K562 (cell line): ENCODE measurements at regions not wholly inside any gene's neighbourhood (a gene's known extent, or its start where the extent isn't known, plus 50 kb on each side); places are given as distances from the start of the nearest gene placed in this dataset.

ENCODE experiments used
- ATAC-seq: fragments of 200-7000 bp; cut with Tn5 transposase; 3 replicates; pipeline ENCODE4 v1.9.1; 2020; ENCODE audit warnings: moderate library complexity
- BruUV-seq: library from RNA; stranded (reverse); fragments of 400-500 nt; replicated peaks from 2 replicates; lab custom pipeline; 2021; lab: Mats Ljungman, UMichigan
- CTCF ChIA-PET: fragments of 300-600 bp; formaldehyde crosslinking; extraction: SDS; loops from one replicate; lab custom pipeline; 2021; ENCODE audit warnings: low intra/inter-chr PET ratio; lab: Yijun Ruan, JAX
- POLR2A ChIA-PET: fragments of 300-600, 350-650 bp; sonication (Branson Sonifier 250); formaldehyde crosslinking; extraction: SDS; loops from one replicate; lab custom pipeline; 2021; ENCODE audit warnings: antibody characterized with exemption, inconsistent platforms; lab: Yijun Ruan, JAX
- DNase-seq, 4 experiments: peaks; one replicate each; pipeline versions ENCODE4 v3.0.0 to v3.0.0-alpha.2; 2011 to 2018; ENCODE audit warnings: low spot score in 3 of 4, mixed read lengths in 3 of 4; ENCODE audit errors: extremely low read depth in 1 of 4
- FAIRE-seq: peaks from 2 replicates; lab custom pipeline; 2011; peaks lifted over from hg19 to GRCh38; lab: Jason Lieb, UNC
- H2AFZ ChIP-seq: 2 replicates; pipeline ENCODE4 v1.6.0; 2011; ENCODE audit warnings: low read depth, low read length, control low read depth, inconsistent platforms
- H3K27ac ChIP-seq: fragments of 200-600 bp; 3 replicates; pipeline ENCODE4 v1.8.0; 2011; ENCODE audit warnings: low read depth, mild to moderate bottlenecking, control low read depth, inconsistent platforms, low read length, moderate library complexity, mixed read lengths; ENCODE audit errors: extremely low read depth
- H3K27me3 ChIP-seq, 2 experiments: fragments of 300-600 bp in 1 of 2; 2 replicates in 1 of 2; 3 replicates in 1 of 2; pipeline versions ENCODE4 v1.6.0 to v1.8.0; 2011; ENCODE audit warnings: inconsistent platforms in 2 of 2, low read length in 2 of 2, mild to moderate bottlenecking in 1 of 2, mixed read lengths in 1 of 2, moderate library complexity in 1 of 2; ENCODE audit not compliant: control insufficient read depth in 2 of 2, insufficient read depth in 2 of 2
- H3K36me3 ChIP-seq: fragments of 300-600 bp; 3 replicates; pipeline ENCODE4 v1.8.0; 2011; ENCODE audit warnings: mild to moderate bottlenecking, low read length, inconsistent platforms; ENCODE audit not compliant: control insufficient read depth, insufficient read depth
- H3K4me1 ChIP-seq, 2 experiments: fragments of 200-600 bp in 1 of 2; replicated peaks in 1 of 2; 2 replicates in 1 of 2; 3 replicates in 1 of 2; pipeline versions ENCODE4 v1.5.1 to v1.8.0; 2011; ENCODE audit warnings: inconsistent platforms in 2 of 2, low read length in 2 of 2, mild to moderate bottlenecking in 1 of 2, mixed read lengths in 1 of 2, moderate library complexity in 1 of 2; ENCODE audit not compliant: control insufficient read depth in 2 of 2, insufficient read depth in 2 of 2
- H3K4me2 ChIP-seq: 2 replicates; pipeline ENCODE4 v1.6.1; 2011; ENCODE audit warnings: low read length, control low read depth, inconsistent platforms, mixed read lengths; ENCODE audit not compliant: insufficient read depth
- H3K4me3 ChIP-seq: fragments of 200-600 bp; sonication (generic), shearing (Covaris generic); 2 replicates; pipeline ENCODE4 v1.5.1; 2016; ENCODE audit warnings: control low read depth, inconsistent platforms
- H3K79me2 ChIP-seq: fragments of 200-600 bp; 3 replicates; pipeline ENCODE4 v1.8.0; 2011; ENCODE audit warnings: low read length, inconsistent platforms; ENCODE audit not compliant: control insufficient read depth, insufficient read depth
- H3K9ac ChIP-seq, 2 experiments: 2 replicates each; pipeline versions ENCODE4 v1.6.0 to v1.6.1; 2011; ENCODE audit warnings: low read depth in 2 of 2, low read length in 2 of 2, control low read depth in 1 of 2, inconsistent platforms in 1 of 2, mild to moderate bottlenecking in 1 of 2, mixed read lengths in 1 of 2; ENCODE audit not compliant: insufficient read depth in 1 of 2
- H3K9me1 ChIP-seq: one replicate; pipeline ENCODE4 v1.6.0; 2011; ENCODE audit warnings: inconsistent platforms, mild to moderate bottlenecking, low read length, moderate library complexity; ENCODE audit not compliant: control insufficient read depth, insufficient read depth
- H3K9me3 ChIP-seq: replicated peaks from 2 replicates; pipeline ENCODE4 v1.5.1; 2011; ENCODE audit warnings: low read depth, low read length, inconsistent platforms; ENCODE audit not compliant: control insufficient read depth, insufficient read depth
- H4K20me1 ChIP-seq: replicated peaks from 2 replicates; pipeline ENCODE4 v1.6.1; 2011; ENCODE audit warnings: low read length, inconsistent platforms, mixed read lengths; ENCODE audit not compliant: control insufficient read depth, insufficient read depth
- BRF1 ChIP-seq: IDR thresholded peaks from 3 replicates; pipeline ENCODE4 v1.6.1; 2011; ENCODE audit warnings: borderline replicate concordance, mild to moderate bottlenecking; ENCODE audit not compliant: insufficient read length; ENCODE audit errors: extremely low read depth
- KHSRP ChIP-seq: fragments of 450-650 bp; IDR thresholded peaks from 2 replicates; pipeline ENCODE4 v1.6.1; 2017
- MYBL2 ChIP-seq, 2 experiments: fragments of 450-650 bp in 1 of 2; sonication (generic) in 1 of 2; formaldehyde crosslinking in 1 of 2; IDR thresholded peaks; 2 replicates each; pipeline versions ENCODE4 v1.6.1 to v1.8.1; 2017 to 2022; ENCODE audit warnings: borderline replicate concordance in 1 of 2, inconsistent platforms in 1 of 2, low read depth in 1 of 2, mild to moderate bottlenecking in 1 of 2, missing genetic modification reagents in 1 of 2, moderate library complexity in 1 of 2
- PATZ1 ChIP-seq: fragments of 250-450 bp; sonication (Bioruptor Pico); IDR thresholded peaks from 2 replicates; pipeline ENCODE4 v1.5.0; 2020; ENCODE audit warnings: mild to moderate bottlenecking, borderline replicate concordance
- PTTG1 ChIP-seq: fragments of 450-650 bp; IDR thresholded peaks from 2 replicates; pipeline ENCODE4 v1.6.1; 2016; ENCODE audit warnings: low read depth, mild to moderate bottlenecking, missing genetic modification characterization, missing compliant biosample characterization
- PYGO2 ChIP-seq: fragments of 450-650 bp; IDR thresholded peaks from 2 replicates; pipeline ENCODE4 v1.6.1; 2016; ENCODE audit warnings: mild to moderate bottlenecking, missing genetic modification characterization, moderate library complexity, missing compliant biosample characterization
- U2AF1 ChIP-seq: fragments of 200-400 bp; formaldehyde crosslinking; optimal IDR thresholded peaks from 2 replicates; pipeline ENCODE3; 2017; ENCODE audit warnings: mild to moderate bottlenecking, low read depth, low read length, moderate library complexity
- ZKSCAN3 ChIP-seq: fragments of 250-450 bp; sonication (Bioruptor Pico); IDR thresholded peaks from 2 replicates; pipeline ENCODE4 v1.4.0; 2020
- ZNF24 ChIP-seq: fragments of 450-650 bp; IDR thresholded peaks from 2 replicates; pipeline ENCODE4 v1.6.1; 2016
- ZNF699 ChIP-seq: fragments of 250-450 bp; sonication (Bioruptor Pico); IDR thresholded peaks from 2 replicates; pipeline ENCODE4 v1.8.0; 2021; ENCODE audit warnings: mild to moderate bottlenecking, moderate library complexity; ENCODE audit not compliant: insufficient replicate concordance
- WGBS: fragments of 100-300 bp; shearing (Covaris generic); methylation state at CpG from one replicate; pipeline ENCODE4 v1.1.6; 2016; ENCODE audit warnings: low coverage, mixed read lengths; ENCODE audit not compliant: insufficient coverage; ENCODE audit errors: missing lambda C conversion rate; 5-methylcytosine and 5-hydroxymethylcytosine counted together
- in situ Hi-C: fragments of 300-500 bp; cut with MboI; formaldehyde crosslinking; loops from 4 replicates; pipeline ENCODE4 v1.15.0; 2018; ENCODE audit warnings: inconsistent platforms, mixed read lengths
- intact Hi-C: fragments of 100-400 bp; cut with micrococcal nuclease; formaldehyde crosslinking; loops from 2 replicates; pipeline ENCODE4 v1.14.2; 2022
- TF ChIP-seq, protein P1 (sequence below), 2 experiments: IDR thresholded peaks; 2 replicates each; pipeline ENCODE4 v1.6.1; 2012; ENCODE audit warnings: improper control_type of control experiment in 2 of 2, low read depth in 2 of 2, low read length in 2 of 2, borderline replicate concordance in 1 of 2
- TF ChIP-seq, protein P2 (sequence below), 3 experiments: fragments of 200-800 bp in 1 of 3; sonication (Bioruptor generic) in 1 of 3; sonication (generic) in 1 of 3; formaldehyde crosslinking in 1 of 3; IDR thresholded peaks; 2 replicates each; pipeline versions ENCODE4 v1.6.1 to v1.8.0; 2016 to 2022; ENCODE audit warnings: mild to moderate bottlenecking in 2 of 3, missing compliant biosample characterization in 2 of 3, missing genetic modification characterization in 2 of 3, missing genetic modification reagents in 1 of 3
- TF ChIP-seq, protein P3 (sequence below), 3 experiments: IDR thresholded peaks in 2 of 3; conservative IDR thresholded peaks in 1 of 3; 2 replicates each; pipeline ENCODE4 v1.5.1; 2011 to 2012; ENCODE audit warnings: low read length in 3 of 3, mild to moderate bottlenecking in 3 of 3, control low read depth in 2 of 3, improper control_type of control experiment in 1 of 3, inconsistent platforms in 1 of 3, low read depth in 1 of 3, mixed read lengths in 1 of 3, moderate library complexity in 1 of 3; ENCODE audit not compliant: insufficient read depth in 2 of 3

DNA sequence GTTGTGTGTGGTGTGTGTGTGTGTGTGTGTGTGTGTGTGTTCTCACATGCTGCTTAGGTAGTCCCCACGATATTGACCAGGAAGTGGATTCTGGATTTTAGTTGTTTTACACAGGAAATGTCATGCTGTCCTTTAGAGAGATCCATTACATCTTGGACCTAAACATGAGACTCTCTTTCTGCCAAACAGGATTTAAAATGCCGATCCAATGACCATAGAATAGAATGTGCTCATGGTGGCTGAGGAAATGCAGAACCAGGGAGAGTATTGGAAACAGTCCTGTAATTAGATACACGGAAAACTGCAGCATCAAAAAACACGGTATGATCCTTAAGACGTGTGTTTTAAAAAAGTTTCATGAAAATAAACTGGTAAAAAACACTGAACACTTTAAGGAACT lies 347.8 kb upstream of the FRG1 start:
- H3K4me2 ChIP-seq, result no peak overlapping the region
- WGBS, result 3% methylated on average over 5 of the region's 5 CpGs
- H3K9ac ChIP-seq, result no peak overlapping the region
- in situ Hi-C loops (no loop called here), intact Hi-C loops (no loop called here)
- H2AFZ ChIP-seq, result no peak overlapping the region
- no peaks in the 10 kb centered on the region for H3K9me3 ChIP-seq
- no peaks in the 10 kb centered on the region for H3K36me3 ChIP-seq
- no peaks in the 10 kb centered on the region for H4K20me1 ChIP-seq
- H3K27me3 ChIP-seq, result no peaks in the 10 kb centered on the region
- H3K79me2 ChIP-seq, result no peaks in the 10 kb centered on the region
- H3K4me3 ChIP-seq, result no peak overlapping the region
- no peak for ATAC-seq
- no peaks in the 10 kb centered on the region for H3K4me1 ChIP-seq
- POLR2A ChIA-PET, result no interaction called here
- CTCF ChIA-PET, result no interaction called here
- H3K27ac ChIP-seq, result no peak overlapping the region
- no peaks in the 10 kb centered on the region for H3K9me1 ChIP-seq
- no peak for DNase-seq
- no TSS peak for BruUV-seq
- no peak for FAIRE-seq
- TF ChIP-seq, protein P1, sequence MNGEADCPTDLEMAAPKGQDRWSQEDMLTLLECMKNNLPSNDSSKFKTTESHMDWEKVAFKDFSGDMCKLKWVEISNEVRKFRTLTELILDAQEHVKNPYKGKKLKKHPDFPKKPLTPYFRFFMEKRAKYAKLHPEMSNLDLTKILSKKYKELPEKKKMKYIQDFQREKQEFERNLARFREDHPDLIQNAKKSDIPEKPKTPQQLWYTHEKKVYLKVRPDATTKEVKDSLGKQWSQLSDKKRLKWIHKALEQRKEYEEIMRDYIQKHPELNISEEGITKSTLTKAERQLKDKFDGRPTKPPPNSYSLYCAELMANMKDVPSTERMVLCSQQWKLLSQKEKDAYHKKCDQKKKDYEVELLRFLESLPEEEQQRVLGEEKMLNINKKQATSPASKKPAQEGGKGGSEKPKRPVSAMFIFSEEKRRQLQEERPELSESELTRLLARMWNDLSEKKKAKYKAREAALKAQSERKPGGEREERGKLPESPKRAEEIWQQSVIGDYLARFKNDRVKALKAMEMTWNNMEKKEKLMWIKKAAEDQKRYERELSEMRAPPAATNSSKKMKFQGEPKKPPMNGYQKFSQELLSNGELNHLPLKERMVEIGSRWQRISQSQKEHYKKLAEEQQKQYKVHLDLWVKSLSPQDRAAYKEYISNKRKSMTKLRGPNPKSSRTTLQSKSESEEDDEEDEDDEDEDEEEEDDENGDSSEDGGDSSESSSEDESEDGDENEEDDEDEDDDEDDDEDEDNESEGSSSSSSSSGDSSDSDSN (IDR thresholded peaks at IDR 0.05; ENCODE audit: borderline replicate concordance in 1 of 2, low read depth in 2 of 2, low read length in 2 of 2), result no peak
- TF ChIP-seq MYBL2 (IDR thresholded peaks at IDR 0.05; ENCODE audit: low read depth) (no peak), MYBL2 (CRISPR knock-in tag; IDR thresholded peaks at IDR 0.05; ENCODE audit: borderline replicate concordance) (no peak), ZNF699 (CRISPR knock-in tag) (no peak), U2AF1 (no peak), KHSRP (no peak), ZKSCAN3 (CRISPR knock-in tag) (no peak), BRF1 (no peak), PYGO2 (no peak), PTTG1 (tag) (no peak), PATZ1 (CRISPR knock-in tag) (no peak), ZNF24 (no peak)
- TF ChIP-seq, protein P2, sequence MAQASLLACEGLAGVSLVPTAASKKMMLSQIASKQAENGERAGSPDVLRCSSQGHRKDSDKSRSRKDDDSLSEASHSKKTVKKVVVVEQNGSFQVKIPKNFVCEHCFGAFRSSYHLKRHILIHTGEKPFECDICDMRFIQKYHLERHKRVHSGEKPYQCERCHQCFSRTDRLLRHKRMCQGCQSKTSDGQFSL (CRISPR knock-in tag; IDR thresholded peaks at IDR 0.05), result no peak
- TF ChIP-seq, protein P2 (tag; IDR thresholded peaks at IDR 0.05), result no peak
- TF ChIP-seq, protein P3, sequence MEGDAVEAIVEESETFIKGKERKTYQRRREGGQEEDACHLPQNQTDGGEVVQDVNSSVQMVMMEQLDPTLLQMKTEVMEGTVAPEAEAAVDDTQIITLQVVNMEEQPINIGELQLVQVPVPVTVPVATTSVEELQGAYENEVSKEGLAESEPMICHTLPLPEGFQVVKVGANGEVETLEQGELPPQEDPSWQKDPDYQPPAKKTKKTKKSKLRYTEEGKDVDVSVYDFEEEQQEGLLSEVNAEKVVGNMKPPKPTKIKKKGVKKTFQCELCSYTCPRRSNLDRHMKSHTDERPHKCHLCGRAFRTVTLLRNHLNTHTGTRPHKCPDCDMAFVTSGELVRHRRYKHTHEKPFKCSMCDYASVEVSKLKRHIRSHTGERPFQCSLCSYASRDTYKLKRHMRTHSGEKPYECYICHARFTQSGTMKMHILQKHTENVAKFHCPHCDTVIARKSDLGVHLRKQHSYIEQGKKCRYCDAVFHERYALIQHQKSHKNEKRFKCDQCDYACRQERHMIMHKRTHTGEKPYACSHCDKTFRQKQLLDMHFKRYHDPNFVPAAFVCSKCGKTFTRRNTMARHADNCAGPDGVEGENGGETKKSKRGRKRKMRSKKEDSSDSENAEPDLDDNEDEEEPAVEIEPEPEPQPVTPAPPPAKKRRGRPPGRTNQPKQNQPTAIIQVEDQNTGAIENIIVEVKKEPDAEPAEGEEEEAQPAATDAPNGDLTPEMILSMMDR (IDR thresholded peaks at IDR 0.05 in 2 of 3, conservative IDR thresholded peaks at IDR 0.05 in 1 of 3; ENCODE audit: insufficient read depth in 2 of 3, low read depth in 1 of 3, low read length in 3 of 3), result no peak
